ENCODE measurements at regions not wholly inside any gene's neighbourhood (a gene's known extent, or its start where the extent isn't known, plus 50 kb on each side); places are given as distances from the start of the nearest gene placed in this dataset.

DNA sequence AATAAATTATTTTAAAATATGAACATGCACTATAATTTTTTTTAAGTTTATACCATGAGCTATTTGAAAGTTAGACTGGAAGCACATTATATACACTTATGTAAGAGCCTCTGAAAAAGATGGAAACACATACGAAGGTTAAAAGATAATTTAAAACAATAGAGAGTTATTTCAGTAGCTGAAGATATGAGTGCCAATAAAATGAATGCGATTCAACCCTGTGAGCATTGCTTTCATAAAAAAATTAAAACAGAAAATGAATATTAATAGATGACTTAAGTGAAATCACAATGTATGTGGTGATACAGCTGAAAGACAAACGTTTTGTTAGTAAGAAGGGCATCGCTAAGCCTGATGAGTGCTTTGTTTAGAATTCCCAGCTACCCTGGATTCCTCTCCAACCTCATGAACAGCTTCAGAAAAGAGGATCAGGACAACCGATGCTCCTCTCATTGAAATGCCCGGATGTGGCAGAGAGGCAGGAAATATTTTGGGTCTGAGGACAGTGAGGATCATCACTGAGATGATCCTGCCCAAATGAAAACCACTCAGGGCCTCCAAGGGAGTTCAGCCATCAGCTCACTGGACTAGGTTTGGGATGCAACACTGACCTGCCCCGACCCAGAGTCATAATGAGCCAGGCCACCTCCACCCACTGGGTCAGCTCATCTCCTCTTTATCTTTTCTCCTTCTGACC lies 60.2 kb upstream of the TOP3B start:
- TF ChIP-seq, protein P1, sequence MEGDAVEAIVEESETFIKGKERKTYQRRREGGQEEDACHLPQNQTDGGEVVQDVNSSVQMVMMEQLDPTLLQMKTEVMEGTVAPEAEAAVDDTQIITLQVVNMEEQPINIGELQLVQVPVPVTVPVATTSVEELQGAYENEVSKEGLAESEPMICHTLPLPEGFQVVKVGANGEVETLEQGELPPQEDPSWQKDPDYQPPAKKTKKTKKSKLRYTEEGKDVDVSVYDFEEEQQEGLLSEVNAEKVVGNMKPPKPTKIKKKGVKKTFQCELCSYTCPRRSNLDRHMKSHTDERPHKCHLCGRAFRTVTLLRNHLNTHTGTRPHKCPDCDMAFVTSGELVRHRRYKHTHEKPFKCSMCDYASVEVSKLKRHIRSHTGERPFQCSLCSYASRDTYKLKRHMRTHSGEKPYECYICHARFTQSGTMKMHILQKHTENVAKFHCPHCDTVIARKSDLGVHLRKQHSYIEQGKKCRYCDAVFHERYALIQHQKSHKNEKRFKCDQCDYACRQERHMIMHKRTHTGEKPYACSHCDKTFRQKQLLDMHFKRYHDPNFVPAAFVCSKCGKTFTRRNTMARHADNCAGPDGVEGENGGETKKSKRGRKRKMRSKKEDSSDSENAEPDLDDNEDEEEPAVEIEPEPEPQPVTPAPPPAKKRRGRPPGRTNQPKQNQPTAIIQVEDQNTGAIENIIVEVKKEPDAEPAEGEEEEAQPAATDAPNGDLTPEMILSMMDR (IDR thresholded peaks at IDR 0.05; ENCODE audit: low read depth, low read length) = no peak
- no peak for TF ChIP-seq EZH2phosphoT487 (IDR thresholded peaks at IDR 0.05; ENCODE audit: low read depth)
